Epithelial cell of esophagus (primary cell): ENCODE measurements at regions not wholly inside any gene's neighbourhood (a gene's known extent, or its start where the extent isn't known, plus 50 kb on each side); places are given as distances from the start of the nearest gene placed in this dataset.
"Not testable (repeated sequence)": the region's sequence is repeated elsewhere in the genome, so short reads cannot be mapped to it uniquely, and the experiment has no call there.

Experiments used
- DNase-seq: peaks from one replicate; pipeline ENCODE4 v3.0.0; 2010; ENCODE audit warnings: low read depth
- H3K4me3 ChIP-seq: 2 replicates; pipeline ENCODE4 v1.5.1; 2011; ENCODE audit warnings: mild to moderate bottlenecking, low read length, control low read depth
- CTCF ChIP-seq: IDR thresholded peaks from 2 replicates; pipeline ENCODE4 v1.5.1; 2011; ENCODE audit warnings: low read depth, mild to moderate bottlenecking, low read length, control low read depth, inconsistent platforms; ENCODE audit not compliant: insufficient read depth; ENCODE audit errors: missing control alignments

DNA sequence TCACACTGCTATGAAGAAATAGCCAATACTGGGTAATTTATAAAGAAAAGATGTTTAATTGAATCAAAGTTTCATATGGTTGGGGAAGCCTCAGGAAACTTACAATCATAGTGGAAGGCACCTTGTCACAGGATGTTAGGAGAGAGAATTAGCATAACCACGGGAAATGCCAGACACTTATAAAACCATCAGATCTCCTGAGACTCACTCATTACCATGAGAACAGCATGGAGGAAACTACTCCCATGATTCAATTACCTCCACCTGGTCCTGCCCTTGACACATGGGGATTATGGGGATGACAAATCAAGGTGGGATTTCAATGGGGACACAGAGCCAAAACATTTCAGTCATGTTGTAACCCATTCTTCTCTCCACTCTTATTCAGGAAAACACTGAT lies 472.9 kb upstream of the FSIP2 start:
- no peak for DNase-seq
- TF ChIP-seq CTCF = no peak
- H3K4me3 ChIP-seq = no peak overlapping the region

DNA sequence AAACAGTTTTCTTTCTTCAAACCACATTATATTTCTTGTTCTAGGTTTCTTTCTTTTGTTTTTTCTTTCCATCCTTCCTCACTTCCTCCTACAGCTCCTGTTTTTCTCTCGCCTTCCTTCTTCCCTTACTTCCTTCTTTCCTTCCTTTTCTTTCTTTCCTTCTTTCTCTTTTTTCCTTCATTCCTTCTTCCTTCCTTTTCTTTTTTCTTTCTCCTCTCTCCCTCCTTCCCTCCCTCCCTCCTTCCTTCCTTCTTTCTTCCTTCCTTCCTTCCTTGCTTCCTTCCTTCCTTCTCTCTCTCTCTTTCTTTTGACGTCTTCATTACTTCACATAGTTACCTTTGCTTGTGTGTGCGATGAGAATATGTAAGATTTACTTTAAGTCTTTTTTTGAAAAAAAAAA lies 470.0 kb upstream of the FSIP2 start:
- no peak for DNase-seq
- TF ChIP-seq CTCF = no peak
- no peak overlapping the region for H3K4me3 ChIP-seq

DNA sequence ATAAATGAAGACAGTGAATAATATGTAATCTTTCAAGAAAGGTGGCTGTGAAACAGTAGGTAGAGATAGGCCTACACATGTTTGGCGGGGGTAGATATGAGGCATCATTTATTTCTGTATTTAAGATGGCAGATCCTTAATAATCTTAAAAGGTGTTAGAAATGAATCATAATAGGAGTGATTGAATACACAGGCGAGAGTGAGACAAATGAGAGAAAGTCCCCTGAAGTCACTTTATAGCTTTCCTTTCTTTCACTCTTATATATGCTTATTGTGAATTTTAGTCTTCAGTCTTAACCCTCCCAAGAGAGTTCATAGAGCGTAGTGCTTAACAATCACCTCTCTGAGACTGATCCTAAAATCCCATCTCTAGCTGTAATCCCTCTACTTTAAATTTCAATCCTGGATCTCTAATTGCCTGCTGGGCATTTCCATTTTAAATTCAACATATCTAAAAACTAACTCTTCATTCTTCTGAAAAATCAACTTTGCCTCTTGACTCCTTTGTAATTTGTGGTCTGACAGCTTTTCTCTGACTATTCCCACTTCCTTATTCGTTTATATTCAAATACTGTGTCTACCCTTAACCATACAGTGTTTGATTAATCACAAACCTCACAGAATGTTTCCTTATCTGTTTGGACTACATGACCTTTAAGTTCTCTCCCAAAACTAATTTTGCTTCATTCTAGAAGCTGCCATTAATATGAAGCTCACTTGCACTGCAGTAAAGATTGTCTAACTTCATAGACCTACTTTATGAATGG lies 463.7 kb upstream of the FSIP2 start:
- DNase-seq = no peak
- no peak for TF ChIP-seq CTCF
- no peak overlapping the region for H3K4me3 ChIP-seq

DNA sequence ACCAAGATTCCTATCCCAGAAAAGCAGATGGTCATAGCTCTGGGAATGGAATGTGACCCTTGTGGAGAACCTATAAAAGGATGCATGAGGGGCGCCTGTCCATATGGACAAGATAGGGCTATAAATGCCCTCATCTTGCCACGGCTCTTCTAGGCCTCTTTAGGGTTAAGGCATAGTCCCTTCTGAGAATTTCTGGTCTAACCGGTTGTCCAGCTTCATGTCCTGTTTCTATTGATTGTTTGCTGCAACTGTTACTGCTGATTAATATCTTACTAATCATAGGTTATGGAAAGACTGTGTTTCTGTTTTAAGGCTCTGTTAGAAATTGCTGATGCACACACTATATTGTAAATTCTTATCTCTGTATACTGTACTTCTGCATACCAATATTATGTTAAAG lies 462.6 kb upstream of the FSIP2 start:
- DNase-seq = peak; percentile 14
- not testable (repeated sequence) for H3K4me3 ChIP-seq

DNA sequence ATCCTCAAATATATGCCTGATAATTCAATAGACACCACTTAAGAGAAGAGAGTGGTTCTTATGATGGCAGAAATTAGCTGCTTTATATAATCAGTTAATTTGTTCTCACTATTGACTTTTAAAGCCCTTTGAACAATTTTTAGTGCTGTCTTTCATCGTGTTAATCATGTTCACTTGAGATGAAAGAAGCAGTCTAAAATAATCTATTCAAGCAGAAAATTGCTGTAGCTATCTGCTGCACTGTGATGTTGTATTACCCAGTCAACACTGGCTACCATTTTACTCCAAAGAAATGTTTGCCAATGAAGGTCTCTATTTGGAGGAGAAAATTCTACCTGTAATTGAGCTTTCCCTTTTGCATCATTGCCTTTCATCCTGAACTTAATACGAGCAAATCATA lies 459.8 kb upstream of the FSIP2 start:
- H3K4me3 ChIP-seq = no peak overlapping the region
- DNase-seq = no peak

DNA sequence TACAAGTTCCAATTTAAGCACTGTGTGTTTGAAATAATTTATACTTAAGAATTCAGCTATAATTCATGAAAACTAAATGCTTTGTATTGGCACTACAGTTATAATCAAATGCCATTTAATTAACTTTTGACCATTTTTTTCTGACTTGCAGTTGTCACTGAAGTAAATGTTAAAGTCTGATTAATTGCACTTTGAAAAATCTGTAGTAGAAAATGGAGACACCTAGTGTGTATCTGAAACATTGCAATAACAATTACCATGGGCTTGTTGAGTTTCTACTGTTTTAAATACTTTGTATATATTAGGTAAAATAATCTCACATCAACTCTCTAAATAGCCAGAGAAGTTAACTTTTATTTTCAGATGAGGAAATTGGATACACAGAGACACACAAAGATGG lies 458.6 kb upstream of the FSIP2 start:
- no peak overlapping the region for H3K4me3 ChIP-seq
- TF ChIP-seq CTCF = peak; percentile 45
- DNase-seq = peak; percentile 24

More for the DNA sequence above, 459.8 kb upstream of the FSIP2 start:
- no peak for TF ChIP-seq CTCF

GRCh38 chr2:185284696-185285095 lies 453.9 kb upstream of the FSIP2 start:
- TF ChIP-seq CTCF = no peak
- H3K4me3 ChIP-seq = no peak overlapping the region
- DNase-seq = no peak

DNA sequence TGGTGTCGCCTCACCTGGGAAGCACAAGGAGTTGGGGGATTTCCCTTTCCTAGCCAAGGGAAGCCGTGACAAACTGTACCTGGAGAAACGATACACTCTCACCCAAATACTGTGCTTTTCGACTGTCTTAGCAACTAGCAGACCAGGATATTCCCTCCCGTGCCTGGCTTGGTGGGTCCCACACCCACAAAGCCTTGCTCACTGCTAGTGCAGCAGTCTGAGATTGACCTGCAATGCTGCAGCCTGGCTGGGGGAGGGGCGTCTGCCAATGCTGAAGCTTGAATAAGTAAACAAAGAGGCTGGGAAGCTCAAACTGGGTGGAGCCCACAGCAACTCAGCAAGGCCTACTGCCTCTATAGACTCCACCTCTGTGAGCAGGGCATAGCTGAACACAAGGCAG lies 448.6 kb upstream of the FSIP2 start:
- H3K4me3 ChIP-seq = not testable (repeated sequence)
- peak; percentile 11 for DNase-seq
